22Rv1 (cell line): ENCODE measurements at regions not wholly inside any gene's neighbourhood (a gene's known extent, or its start where the extent isn't known, plus 50 kb on each side); places are given as distances from the start of the nearest gene placed in this dataset.
"Not testable (repeated sequence)": the region's sequence is repeated elsewhere in the genome, so short reads cannot be mapped to it uniquely, and the experiment has no call there.

ENCODE experiments used
- H3K27ac ChIP-seq: fragments of 450-650 bp; 2 replicates; pipeline ENCODE4 v1.5.1; 2017

DNA sequence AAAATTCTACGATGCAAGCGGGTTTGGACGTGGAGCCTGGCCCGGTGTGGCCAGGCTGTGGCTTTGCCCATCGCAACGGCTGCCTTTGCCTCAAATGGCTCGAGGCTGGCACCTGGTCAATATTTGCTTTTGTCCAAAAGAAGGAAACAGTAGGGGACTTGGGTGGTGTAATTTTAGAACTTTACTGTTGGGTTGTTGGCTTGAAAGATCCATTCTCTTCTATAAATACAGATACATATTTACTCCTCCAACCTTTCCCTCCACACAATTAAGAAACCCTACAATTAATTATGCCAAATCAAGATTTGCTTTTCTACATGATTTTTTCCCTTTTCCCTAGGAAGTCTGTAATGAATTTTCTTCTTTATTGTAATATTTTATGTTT is 249.0 kb upstream of the PLGLB2 start:
- not testable (repeated sequence) for H3K27ac ChIP-seq

DNA sequence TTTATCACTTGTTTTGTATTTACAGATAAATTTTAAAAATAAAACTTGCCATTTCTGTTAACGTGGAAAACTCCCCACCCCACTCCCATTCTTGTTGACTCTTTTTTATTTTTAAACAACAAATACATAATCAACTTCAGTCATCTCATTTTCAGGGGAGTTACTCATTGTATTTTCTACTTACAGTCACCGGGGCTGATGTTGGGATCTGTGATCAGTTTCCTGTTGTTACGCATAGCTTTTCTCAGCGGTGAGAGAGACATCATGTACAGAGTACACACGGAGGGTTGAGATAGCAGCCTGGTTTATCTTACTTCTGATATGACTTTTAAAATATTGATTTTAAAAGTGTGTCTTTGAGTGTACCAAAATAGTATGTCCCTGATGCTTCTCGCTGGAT is 248.0 kb upstream of the PLGLB2 start:
- not testable (repeated sequence) for H3K27ac ChIP-seq

DNA sequence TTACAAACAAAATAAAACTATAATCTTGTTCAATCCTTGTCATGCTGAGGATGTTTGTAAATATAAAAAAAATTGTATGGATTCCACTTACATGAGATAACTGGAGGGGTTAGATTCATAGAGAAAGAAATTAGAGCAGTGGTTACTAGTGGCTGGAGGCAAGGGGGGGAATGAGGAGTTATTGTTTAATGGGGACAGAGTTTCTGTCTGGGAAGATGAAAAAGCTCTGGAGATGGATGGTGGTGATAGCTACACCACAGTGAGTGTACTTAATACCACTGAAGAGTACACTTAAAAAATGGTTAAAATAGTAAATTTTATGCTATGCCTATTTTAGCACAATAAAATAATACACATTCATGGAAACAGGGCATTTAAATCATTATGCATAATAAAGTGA is 247.5 kb upstream of the PLGLB2 start:
- not testable (repeated sequence) for H3K27ac ChIP-seq

DNA sequence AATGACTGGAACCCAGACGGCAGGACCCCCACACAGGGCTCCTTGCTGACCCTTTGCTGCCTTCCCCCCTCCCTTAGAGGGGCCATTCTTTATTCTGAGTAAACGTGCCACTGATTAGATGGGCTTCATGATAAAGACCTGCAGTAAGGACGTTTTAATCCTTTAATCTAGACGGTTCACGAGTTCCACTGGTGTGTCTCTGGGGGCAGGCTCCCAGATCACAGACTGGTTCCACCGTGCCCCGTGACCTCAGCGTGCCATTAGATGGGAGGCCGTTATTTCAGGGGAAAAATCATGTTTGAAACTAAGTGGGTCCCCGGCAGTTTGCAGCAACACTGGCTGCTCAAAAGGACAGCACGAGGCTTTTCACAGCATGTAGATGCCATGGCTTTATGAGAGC is 246.9 kb upstream of the PLGLB2 start:
- not testable (repeated sequence) for H3K27ac ChIP-seq

DNA sequence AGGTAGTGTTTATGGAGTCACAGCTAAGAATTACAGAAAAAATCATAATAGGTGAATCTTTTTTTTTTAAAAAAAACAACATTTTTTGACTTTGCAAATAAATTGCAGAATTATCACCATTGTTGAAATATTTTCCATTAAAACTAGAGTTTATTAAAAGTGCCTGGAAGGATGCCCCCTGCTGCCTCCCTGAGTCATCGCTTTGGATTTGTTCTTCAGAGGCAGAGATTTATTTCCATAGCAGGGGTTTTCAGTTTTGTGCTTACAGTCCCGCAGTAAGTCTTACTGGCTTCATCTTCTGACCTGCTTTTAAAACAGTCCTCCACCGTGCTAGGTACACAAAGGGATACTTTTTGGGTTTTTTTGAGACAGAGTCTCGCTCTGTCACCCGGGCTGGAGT is 244.9 kb upstream of the PLGLB2 start:
- not testable (repeated sequence) for H3K27ac ChIP-seq

DNA sequence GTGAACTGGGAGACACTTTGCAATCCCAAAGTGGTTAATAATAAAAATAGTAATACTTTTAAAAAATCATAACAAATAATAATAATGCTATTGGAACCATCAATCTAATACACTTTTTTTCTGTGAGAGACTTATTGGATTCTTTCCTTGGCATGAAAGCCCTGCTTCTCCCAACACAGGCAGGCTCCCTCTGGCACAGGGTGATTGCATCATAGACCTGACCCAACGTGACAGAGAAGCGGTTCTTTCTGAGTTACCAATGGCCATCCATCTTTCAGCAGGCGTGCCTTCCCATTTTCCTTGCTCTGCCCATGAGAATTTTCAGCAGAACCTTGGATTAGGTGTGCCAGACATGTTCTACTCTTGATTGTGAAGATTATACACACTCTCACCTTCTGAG is 242.6 kb upstream of the PLGLB2 start:
- not testable (repeated sequence) for H3K27ac ChIP-seq

DNA sequence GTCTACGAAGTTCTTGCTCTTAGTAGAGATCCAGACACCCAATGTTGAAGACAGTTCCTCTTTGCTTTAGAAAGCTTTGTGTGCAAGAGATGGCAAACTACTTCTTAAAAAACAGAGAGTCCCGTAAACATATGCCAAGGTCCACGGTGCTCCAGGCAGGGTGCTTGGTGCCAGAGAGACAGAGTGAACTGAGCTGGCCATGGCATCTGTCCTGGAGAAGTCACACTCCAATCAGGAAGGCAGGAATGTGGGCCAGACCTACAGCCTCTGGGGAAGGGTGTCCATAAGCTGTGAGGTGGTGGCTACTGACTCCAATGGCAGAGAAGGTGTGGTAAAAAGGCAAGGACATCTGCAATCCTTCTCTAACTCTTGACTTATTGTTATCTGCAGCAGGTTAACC is 242.0 kb upstream of the PLGLB2 start:
- not testable (repeated sequence) for H3K27ac ChIP-seq

DNA sequence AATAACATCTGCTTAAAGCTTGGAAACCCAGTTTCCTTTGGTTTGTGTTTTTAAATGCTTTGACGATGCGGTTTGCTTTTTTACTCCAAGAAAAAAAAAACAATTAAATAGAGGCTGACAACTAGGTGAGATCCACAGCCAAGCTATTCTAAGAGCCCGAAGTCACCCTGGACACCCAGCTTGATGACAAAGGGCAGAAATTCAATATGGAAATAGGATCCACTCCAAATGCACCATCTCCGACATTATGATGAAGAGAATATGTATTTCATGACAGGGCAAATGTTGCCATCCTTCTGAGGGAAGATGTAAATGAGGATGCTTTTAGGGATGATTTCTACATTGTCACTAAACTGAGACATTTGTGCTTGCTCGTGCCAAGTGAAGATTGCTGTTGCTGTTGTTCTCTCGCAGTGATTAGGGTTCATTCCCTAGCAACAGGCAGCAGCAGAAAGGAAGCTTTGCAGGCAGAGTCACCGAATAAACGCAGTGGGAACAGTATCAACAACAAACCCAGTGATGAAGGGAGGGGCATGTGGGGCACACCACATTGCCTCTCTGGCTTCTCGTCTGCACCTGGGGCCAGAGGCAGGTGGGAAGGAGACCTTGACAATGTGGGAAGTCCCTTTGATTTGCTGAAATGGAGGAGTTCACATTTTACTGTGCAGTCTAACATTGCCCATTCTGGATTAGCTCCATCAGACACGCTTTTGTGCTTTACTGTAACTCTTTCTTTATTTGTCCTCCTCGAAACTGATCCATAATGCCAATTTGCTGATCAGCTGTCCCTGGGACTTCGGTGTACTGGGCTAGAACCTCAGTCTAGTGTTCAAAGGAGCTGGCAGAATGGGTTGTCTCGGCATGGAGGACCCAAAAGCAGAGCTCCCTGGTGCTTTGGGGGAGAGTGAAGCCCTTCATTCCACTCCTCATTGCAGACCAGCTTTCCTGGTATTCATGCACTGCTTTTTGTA is 240.2 kb upstream of the PLGLB2 start:
- not testable (repeated sequence) for H3K27ac ChIP-seq

DNA sequence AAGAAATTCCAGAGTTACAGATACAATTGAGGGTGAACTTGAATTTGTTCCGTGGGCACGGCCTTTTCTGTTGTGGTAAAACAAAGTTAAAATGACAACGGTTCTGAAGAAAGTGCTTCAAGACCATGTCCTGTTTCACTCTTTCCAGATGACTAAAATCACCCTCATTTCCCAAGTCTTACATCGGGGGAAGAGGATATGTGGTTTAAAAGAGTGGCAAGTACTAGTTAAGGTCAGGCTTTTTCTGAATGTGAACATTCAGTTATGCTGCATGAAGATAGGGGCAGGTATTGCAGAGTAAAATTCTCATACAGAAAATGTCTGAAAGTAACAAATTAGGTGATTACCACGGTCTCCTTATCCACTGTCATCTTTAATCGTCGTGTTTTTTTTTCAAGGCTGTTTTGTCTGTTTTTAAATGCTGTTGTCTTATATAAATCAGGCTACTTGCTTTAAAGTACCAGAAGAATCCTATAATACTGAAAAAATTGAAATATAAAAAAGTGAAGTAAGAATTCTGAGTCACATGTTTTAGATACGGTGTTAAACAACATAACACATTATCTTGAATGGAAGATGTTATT is 236.6 kb upstream of the PLGLB2 start:
- H3K27ac ChIP-seq = not testable (repeated sequence)

DNA sequence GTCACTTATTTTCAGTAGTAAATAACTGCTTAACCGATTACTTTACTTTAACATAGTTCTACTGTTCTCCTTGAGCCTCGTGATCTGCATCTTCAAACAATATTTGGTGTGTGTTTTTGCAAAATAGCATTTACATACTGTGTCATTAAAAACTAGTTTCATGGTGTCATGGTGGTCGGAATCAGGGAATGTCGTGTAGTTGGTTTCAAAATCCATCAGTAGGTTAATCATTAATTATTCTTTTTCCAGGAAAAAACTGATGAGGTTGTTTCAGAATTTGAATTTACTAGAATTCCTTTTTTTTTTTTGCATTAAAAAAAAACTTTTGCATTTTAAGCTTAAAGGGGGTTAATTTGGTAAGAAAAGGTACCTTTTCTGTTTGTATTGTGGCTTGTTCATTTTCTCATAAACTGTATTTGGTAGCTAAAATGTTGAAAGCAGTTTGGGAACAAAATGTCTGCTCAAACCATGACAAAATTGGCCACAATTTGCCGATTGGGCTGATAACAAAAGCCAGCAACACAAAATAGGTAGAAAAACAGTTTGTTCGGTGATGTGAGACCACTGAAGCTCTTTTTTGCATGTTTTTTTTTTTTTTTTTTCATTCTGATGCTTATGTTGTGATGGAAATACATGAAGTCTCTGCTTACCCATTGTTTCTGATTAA is 234.9 kb upstream of the PLGLB2 start:
- not testable (repeated sequence) for H3K27ac ChIP-seq

DNA sequence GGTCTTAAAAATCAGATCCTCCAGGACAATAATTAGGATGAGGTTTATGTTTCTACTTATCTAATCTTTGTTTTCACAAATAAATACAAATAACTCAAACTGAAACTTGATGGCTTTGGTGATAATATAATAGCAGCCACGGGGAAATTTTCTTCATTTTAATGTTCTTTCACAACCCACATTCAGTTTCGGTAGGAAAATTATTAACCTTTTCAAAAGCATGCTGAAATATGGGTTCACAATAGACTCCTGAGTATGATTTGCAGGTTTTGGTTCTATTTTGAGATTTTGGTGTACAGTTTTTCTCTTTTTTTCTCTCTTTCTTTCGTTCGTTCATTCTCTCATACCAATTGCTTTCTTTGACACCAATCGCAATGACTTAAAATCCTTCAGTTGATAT is 233.9 kb upstream of the PLGLB2 start:
- not testable (repeated sequence) for H3K27ac ChIP-seq

DNA sequence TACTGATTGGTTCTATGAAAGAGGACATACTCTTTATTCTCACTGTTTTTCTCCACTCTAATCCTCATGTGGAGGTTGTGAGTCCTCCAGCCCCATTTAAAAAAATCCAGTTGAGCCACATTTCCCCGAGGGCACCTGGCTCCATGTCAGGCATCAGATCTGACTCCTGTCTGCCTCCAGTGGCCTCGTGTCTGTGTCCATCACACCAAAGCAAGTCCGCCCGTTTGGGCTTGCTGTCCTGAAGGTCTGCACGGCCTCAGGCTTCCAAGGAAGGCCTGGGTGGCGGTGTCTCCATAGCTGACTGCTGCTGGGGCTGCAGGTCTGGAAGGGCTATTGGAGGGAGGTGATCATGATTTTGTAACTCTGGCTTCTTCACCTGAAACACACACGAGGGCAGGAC is 233.4 kb upstream of the PLGLB2 start:
- H3K27ac ChIP-seq = not testable (repeated sequence)

DNA sequence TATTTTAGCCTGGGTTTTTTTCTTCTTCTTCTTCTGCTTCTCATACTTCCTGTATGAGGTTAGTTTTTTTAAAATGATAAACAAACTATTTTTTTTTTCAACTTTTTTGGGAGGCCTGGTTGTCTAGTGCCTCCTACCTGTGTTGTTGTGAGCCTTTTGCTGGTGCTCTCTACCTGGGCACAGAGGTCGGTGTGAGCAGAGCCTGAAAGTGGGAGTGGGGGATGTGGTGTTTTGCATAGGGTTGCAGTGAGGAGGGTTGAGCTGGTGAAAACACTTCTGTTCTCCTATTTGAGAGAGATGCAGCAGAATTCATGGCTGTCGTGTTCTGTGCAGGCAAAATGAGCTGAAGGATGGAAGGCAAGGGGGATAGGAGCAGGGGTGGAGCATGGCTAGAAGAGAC is 232.7 kb upstream of the PLGLB2 start:
- not testable (repeated sequence) for H3K27ac ChIP-seq

DNA sequence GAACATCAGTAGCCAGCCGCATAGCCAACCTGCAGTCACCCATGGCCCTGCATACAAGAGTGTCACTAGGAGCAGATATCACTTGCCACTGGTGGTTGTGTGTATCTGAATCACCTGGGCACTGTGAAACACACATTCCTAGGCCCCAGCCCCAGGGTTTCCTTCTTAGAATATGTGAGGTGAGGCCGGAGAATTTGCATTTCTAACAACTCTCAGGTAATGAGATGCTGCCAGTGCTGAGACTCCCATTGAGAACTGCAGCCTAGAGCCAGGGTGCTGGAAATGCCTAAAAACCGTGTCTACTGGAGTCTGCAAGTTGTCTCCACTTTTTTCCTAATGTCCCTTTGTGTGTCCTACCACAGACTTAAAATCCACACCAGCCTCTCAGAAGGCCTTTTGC is 232.0 kb upstream of the PLGLB2 start:
- H3K27ac ChIP-seq = not testable (repeated sequence)

DNA sequence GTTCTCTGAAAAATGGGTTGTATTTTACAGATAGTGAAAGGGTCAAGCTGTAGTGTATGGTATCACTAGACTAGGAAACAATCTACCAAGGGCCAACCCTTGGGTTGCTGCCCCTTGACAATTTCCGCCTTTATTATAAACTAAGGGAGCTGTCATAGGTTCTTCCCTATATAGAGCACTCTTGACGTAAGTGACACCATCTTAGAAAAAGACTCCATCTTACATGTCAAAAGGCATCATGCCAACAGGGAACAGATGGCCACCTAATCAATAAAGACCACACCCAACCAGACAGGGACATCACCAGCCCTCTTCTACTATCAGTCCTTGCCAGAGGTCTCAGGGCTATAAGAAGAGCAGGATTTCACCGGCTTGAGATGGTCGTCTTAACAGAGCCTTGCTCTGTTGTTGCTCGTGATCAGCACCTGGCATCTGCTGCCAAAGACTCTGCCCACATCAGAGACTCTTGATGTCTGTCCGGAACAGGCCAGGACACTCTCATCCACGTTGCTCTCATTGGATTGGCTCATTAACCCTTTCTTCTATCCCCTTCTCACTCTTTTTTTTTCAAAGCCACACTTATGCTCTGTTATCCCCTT is 231.4 kb upstream of the PLGLB2 start:
- H3K27ac ChIP-seq = not testable (repeated sequence)

DNA sequence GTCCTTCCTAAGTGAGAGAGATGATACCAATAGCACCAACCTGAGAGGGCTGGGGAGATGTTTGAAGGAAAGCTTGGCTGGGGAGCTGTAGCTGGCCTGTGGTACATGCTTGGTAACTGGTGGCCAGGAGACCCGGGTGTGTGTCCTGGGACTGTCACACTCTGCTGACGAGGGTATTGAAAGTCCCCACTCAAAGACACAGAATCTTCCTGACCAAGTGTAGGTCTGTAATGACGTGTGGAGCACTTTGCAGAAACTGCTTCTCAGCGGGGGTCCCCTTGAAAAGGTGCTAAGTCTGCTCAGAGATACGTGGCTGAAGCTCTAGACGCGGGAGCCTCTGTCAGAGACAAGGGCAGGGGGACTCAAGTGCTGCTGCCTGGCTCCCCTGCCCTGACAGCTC is 230.4 kb upstream of the PLGLB2 start:
- not testable (repeated sequence) for H3K27ac ChIP-seq

DNA sequence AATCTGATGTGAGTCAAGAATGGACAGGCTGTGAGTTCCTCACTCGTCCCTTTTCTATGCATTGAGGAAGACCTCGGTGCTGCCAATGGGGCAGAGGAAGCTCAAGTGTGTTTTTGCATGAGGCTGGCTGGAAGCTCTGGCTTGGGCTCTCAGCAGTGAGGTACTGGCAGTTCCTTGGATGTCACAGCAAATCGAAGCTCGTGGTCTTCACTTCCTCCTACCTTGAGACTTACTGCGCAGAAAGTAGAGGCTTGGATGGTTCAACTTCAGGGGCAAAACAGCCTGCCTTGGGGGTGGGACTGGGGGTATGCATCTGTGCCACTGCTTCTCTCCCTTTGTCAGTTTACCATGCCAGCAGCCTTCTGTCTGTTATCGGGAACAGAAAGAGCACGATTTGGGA is 229.8 kb upstream of the PLGLB2 start:
- not testable (repeated sequence) for H3K27ac ChIP-seq

DNA sequence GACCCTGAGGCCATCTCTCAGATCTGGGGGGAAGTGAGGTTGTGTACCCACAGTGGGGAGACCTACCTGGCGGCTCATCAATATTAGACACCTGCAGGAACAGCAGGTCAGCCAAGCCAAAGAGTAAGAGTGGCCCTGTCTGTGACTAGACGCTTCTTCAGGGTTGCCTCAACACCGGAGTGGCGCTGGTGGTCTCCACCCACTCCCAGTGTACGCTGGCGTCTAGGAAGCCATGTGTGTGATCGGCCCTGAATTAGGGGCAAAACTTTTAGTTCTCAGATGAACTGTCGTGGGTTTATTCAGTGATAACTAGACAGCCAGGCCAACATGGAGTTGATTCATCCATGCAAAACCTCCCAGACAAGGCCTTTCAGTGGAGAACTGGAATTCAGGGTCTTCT is 229.3 kb upstream of the PLGLB2 start:
- H3K27ac ChIP-seq = not testable (repeated sequence)

DNA sequence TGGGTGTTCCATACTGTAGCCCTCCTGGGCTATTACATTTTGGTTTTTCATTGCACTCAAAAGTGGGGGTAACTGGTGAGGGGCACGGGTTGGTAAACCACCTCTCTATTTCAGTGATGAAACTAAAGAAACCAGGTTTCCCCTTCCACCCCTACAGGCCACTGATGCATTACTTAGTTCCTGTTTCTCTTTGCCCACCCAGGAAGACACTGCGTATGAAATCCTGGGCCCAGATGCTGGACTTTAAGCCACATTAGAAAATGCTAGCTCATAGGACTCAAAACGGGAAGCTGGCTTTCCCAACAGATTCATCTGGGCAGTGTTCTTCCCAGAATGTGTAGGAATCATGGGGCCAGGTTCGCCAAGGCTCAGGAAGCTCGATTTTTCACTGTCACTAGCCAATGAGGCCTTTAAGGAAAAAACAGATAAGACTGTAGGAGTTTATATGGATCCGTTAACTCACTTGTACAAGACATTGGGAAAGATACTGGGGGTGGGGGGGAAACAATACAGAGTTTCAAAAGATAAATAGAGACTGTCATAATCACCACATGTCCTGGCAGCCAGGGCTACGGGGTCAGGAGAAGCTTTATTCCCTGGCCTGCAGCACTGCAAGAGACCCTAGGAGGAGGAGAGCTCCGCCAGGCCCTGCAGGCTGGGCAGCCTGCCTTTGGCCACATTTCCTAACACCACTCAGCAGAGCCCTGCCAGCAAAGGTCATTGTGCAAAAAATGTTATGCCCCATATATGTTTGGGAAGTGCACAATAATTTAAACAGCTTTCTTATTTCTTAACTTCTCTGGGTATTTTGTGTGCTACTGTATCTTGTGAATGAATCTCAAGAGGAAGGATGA is 228.5 kb upstream of the PLGLB2 start:
- not testable (repeated sequence) for H3K27ac ChIP-seq

DNA sequence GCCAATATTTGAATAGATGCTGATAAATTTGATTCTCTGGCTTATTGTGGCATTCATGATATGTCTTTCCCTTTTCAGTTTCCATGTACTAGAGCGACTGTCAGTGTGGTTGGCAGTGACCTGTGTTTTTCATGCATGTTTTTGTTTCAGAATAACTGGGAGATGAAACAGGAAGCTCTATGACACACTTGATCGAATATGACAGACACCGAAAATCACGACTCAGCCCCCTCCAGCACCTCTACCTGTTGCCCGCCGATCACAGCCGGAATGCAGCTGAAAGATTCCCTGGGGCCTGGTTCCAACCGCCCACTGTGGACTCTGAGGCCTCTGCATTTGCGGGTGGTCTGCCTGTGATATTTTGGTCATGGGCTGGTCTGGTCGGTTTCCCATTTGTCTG is 226.8 kb upstream of the PLGLB2 start:
- H3K27ac ChIP-seq = not testable (repeated sequence)

DNA sequence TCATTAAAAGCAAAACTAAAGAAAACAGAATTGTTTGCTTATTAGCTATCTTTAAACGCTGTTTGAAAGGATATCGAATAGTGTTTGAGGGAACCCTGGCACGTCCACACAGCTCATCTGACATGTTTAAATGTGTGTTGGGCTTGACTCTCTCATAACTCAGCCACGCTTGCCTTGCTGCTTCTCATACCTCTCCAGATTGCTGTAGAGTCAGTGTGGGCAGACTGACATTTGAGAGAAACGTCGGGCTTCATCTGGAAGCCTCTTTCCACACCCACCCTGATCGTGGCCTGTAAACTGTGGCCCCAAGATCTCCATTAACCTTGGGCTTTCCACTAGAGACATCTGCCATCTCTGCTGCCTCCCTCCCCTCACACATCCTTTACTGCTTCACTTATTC is 226.4 kb upstream of the PLGLB2 start:
- H3K27ac ChIP-seq = not testable (repeated sequence)
